ENCODE measurements at regions not wholly inside any gene's neighbourhood (a gene's known extent, or its start where the extent isn't known, plus 50 kb on each side); places are given as distances from the start of the nearest gene placed in this dataset.
"Not testable (repeated sequence)": the region's sequence is repeated elsewhere in the genome, so short reads cannot be mapped to it uniquely, and the experiment has no call there.

DNA sequence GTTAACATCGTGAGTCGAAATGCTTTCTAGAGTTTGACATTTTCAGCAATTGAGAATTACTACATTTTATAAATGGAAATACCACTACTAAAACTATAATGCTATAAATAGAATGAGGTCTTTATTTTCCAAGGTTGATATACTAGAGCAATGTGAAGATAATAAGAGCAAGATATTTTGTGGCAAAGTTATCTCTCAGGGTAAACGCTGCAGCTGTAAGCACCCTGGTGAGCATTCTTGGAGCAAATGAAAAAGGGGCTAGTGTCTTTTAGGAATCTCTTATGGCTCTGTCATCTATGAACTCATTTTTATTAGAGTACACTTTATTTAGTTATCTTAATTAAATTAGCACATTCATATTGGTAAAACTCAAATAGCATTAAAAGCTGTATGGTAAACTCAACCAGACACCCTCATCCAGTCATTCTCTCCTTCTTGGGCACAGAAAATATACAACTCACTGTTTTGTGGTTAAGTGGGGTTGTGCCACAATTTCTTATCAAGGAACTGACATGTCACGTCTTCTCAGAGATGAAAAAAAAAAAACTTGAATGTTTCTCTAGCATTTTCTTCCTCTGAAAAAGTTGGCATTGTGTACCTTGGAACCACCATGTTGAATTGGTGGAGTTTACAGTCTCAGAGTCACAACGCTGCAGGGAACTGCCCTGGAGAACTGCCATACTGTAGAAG is 289.5 kb upstream of the PFKP start:
- no peak for DNase-seq

DNA sequence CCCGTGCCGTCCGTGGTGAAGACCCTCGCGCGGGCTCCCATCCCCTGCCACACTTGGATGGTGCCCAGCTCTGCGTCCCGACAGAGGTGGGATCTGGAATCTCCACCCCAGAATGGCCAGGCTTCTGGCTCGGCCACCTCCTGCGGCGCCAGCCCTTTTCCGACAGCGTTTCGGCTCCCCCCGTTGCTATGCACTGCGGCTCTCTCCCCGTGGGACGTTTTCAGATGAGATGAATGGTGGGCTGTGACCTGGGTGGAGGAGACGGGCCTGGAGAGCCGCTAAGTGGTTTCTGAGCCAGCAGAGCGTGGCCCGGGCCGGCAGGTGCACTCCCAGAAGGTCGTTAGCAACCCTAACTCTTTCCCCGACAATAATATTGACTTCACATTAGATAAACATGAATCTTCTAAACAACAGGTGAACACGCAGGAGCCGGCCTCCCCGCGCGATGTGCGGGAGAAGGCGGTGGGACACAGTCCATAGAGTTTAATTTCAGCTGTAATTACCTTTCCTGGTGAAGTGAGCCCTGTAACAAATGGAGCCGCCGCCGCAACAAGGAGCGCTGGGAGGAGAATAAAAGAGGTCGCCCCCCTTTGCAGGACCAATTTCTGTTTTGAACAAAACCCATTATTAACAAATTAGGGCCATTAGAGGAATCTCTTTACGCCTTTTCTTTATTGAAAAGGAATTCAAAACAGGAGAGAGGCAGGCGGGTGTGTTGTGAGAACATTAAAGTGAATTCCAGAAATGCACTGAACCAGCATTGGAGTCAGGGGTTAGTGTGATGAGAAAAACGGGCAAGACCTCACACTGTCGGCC is 294.3 kb upstream of the PFKP start:
- DNase-seq: no peak

DNA sequence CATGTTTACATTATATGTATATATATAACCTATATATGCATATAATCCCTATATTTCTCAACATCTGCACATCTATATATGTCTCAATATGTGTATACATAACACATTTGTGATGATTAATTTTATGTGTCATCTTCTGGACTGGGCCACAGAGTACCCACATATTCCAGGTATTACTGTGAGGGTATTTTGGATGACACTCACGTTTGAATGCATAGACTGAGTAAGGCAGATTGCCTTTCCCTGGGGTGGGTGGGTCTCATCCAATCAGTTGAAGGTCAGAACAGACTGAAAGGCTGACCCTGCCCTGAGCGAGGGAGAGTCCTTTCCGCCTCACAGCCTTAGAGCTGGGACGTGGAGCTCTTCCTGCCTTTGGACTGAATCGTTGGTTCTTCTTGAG is 295.2 kb upstream of the PFKP start:
- DNase-seq: no peak

- not testable (repeated sequence) for DNase-seq
Measured at GRCh38 chr10:2767293-2767692, 300.1 kb upstream of the PFKP start.

- DNase-seq: no peak
Measured at GRCh38 chr10:2761971-2762370, 305.4 kb upstream of the PFKP start.

DNA sequence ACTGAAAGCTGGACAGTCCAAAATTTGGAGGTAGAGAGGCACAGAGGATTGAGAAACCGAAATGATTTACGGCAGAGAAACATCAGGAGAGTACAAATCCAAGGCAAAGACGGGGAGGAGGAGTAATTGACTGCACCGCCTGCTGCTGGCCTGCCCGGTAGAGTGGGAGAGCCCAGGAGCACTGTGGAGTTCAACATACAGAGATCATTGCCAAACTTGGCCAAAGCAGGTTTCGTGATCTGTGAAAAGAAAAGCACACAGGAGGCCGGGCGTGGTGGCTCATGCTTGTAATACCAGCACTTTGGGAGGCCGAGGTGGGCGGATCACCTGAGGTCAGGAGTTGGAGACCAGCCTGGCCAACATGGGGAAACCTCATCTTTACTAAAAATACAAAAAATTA is 306.0 kb upstream of the PFKP start:
- no peak for DNase-seq

- DNase-seq: no peak
Measured at GRCh38 chr10:2760736-2761135, 306.6 kb upstream of the PFKP start.

GRCh38 chr10:2759233-2759632 is 308.1 kb upstream of the PFKP start:
- no peak for DNase-seq

DNA sequence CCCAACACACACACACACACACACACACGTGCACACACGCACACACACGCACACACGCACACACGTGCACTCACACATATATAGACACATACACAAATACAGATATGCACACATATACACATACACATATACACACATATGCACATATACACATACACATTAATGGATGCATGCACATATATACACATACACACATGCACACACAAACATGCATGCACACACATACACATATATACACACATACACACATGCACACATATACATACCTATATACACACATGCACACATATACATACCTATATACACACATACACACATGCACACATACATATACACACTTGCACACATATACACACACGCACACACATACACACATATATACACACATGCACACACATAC is 312.4 kb upstream of the PFKP start:
- no peak for DNase-seq

GRCh38 chr10:2748287-2748686 is 319.1 kb upstream of the PFKP start:
- no peak for DNase-seq

- DNase-seq: no peak
Measured at GRCh38 chr10:2746638-2747037, 320.7 kb upstream of the PFKP start.

GRCh38 chr10:2745666-2746065 is 321.7 kb upstream of the PFKP start:
- no peak for DNase-seq

DNA sequence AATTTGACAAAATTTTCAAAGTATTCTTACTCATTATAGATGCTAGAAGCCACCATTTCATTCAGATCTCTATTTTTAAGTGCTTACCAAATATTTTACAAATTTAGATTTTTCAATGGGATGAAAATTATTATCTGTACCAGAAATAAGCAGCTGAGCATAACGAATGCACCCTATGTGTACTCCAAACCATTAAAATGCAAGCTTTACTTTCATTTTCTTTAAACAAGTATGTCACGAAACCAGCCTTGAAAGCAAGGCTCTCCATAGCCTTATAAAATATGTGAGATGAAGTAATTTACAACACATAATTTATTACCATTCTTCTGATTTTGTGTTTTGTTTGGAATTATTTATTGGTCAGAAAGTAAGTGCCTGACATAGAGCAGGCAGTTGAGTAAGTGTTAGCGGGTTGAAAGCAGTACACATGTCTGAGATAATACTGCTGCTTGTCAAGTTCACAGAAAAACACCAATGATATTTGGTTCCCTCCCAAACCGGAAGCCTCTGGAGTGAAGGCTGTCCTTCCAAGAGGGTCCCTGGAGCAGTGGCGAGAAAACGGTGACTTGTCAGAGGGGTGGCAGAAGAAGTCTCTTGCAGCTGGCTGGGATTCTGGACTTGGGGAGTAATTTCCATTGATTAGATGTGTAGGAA is 322.7 kb upstream of the PFKP start:
- no peak for DNase-seq

DNA sequence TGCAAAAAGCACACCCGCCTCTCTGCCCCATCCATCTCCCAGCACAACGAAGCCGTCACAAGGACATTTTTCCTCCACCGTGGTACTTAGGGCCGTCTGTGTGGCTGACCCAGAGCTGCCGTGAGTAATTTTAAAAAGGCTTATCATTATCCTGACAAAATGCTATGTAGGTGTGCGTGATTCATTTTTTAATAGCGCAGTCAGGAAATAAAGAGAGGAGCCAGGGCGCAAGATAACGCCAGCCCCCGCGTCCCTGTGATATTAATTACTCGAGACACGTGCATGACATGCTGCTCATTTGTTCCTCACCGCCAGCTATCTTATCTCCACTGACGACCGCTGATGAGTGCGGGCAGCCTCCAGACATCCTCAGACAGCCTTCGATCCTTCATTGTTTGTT is 332.7 kb upstream of the PFKP start:
- DNase-seq: no peak

DNA sequence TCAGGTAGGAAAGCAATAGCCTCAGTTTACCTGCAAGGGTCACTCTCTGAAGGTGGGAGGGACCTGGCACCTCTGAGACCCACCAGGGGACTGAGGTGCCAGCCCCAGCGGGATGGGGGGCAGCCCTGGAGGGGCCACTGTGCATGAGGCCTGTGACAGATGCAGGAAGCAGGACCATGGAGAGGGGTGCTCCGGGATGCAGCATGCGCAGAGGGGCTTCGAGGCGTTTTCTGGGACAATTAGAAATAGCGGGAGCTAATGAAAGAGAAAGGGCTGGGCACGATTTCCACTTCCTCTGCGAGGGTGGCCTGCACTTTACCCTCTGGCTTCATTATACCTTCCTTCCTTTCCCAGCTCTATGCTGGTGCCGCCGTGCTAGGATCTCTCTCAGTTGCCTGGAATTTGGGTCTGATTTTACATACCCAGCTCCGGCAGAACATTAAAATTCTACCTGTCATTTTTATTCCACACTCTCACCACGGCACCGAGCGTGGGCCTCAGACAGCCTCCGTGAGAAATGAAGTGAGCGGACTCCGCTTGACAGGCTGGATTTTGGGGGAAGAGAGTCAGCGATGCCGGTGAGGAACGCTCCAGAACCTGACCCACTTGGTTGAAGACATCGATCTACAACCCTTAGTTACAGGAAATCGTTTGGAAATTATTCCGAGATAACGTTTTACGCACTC is 333.9 kb upstream of the PFKP start:
- DNase-seq: no peak

- no peak for DNase-seq
Measured at GRCh38 chr10:2731940-2732339, 335.4 kb upstream of the PFKP start.

DNA sequence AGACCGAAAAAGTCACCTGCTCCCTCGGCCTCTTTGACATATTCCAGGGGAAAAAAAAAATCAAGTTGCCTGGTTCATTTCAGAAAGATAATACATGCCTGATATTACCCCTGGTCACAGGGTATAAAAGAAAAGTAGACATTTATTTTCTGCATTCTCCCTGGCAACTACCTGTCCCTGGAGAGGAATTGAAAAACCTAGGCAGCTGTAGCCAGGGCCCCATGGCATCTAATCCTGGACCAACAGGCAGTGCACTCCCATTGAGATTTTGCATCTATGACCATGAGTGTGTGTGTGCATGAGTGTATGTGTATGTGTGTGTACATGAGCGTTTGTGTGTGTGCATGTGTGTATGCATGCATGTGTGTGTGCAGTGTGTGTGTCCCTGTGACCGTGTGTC is 338.2 kb upstream of the PFKP start:
- no peak for DNase-seq

DNA sequence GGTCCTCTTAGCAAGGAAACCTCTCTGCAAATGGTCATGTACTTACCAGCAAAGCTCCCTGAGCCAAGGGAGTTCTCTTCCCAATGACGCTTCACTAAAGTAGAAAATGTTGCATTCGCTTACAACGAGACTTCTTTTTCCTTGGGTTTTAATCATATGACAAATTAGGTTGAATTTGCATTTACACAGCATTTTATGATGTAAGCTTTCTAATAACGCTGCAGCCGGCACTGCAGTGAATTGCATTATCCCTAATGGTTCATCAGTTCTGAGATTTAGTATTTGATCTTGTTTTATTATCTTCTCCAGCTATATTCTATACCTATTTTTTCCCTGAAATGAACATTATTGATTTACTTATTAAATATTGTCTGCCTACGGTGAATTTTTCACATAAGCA is 339.3 kb upstream of the PFKP start:
- DNase-seq: no peak

DNA sequence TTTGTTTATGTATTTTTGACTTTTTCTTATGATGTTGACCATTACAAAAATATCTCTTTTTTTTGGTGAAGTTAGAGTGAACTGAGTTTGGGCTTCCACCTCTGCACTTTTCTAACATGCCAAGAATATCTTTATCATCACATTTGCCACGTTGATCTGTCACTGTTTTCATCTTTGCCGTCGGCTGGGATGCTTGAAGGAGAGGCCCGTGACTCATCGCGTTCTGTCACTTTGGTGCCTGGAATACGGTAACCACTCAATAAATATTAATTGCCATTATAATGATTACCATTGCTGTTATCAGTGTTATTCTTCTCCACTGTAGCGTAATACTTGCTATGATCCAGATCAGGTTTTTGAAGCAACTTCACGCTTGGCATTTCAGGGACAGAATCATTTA is 350.8 kb upstream of the PFKP start:
- no peak for DNase-seq

- DNase-seq: no peak
Measured at GRCh38 chr10:2714597-2714996, 352.8 kb upstream of the PFKP start.

GRCh38 chr10:2703953-2704352 is 363.4 kb upstream of the PFKP start:
- no peak for DNase-seq

DNA sequence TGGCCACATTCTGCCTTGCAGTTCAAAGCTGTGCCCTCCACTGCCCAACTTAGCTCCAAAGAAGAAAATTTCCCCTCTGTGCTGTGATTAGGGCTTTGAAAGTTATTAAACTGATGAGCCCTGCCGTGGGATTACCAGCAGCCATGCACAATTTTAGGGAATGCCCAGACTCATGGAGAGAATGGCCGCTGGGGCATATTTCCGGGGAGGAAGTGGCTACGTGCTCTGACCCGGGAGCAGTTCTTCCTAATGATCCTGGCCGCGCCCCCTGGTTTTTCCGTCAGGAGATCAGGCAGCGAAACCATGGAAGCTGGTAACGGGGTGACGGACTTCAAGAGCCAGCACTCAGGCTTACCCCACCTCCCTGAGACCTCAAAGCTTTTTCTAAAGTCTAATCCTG is 365.5 kb upstream of the PFKP start:
- DNase-seq: no peak

GRCh38 chr10:2700626-2701305 is 366.6 kb upstream of the PFKP start:
- no peak for DNase-seq

Data from suppressor macrophage treated with lipopolysaccharide for 1 hour (primary cell).